Stomach (tissue), 4 donors: ENCODE measurements at regions not wholly inside any gene's neighbourhood (a gene's known extent, or its start where the extent isn't known, plus 50 kb on each side); places are given as distances from the start of the nearest gene placed in this dataset.

Experiments
- CTCF ChIP-seq, 7 experiments: fragments of 450-650 bp in 4 of 7; fragments of 200-600 bp in 3 of 7; sonication (generic) in 3 of 7; IDR thresholded peaks; one replicate each; pipeline ENCODE4 v1.5.1; 2016 to 2019; ENCODE audit warnings: antibody characterized with exemption in 7 of 7, control low read depth in 2 of 7, mild to moderate bottlenecking in 1 of 7
- EP300 ChIP-seq: sonication (generic); formaldehyde crosslinking; IDR thresholded peaks from one replicate; pipeline ENCODE4 v1.6.1; 2017; ENCODE audit warnings: antibody characterized with exemption
- POLR2A ChIP-seq, 4 donors: fragments of 450-650 bp; IDR thresholded peaks; one replicate each; pipeline ENCODE4 v1.6.1; 2016; ENCODE audit warnings: antibody characterized with exemption in 4 of 4, control low read depth in 2 of 4, mild to moderate bottlenecking in 1 of 4, moderate library complexity in 1 of 4
- POLR2AphosphoS5 ChIP-seq, 3 donors: sonication (generic); formaldehyde crosslinking; IDR thresholded peaks; one replicate each; pipeline ENCODE4 v1.6.1; 2016; ENCODE audit warnings: antibody characterized with exemption in 3 of 3

- TF ChIP-seq POLR2AphosphoS5 (IDR thresholded peaks at IDR 0.05) (no peak), CTCF (IDR thresholded peaks at IDR 0.05) (no peak), POLR2A (IDR thresholded peaks at IDR 0.05) (no peak), EP300 (no peak)
Measured at GRCh38 chr12:112590281-112590680, 171.5 kb downstream of the PTPN11 start.
